Stimulated activated CD4-positive, alpha-beta T cell treated with anti-CD3 and anti-CD28 coated beads, TNF-alpha, amount 100 ng/mL, for 4 hours (primary cell): ENCODE measurements at regions not wholly inside any gene's neighbourhood (a gene's known extent, or its start where the extent isn't known, plus 50 kb on each side); places are given as distances from the start of the nearest gene placed in this dataset.

Experiments
- DNase-seq, 3 experiments: peaks; one replicate each; pipeline ENCODE4 v3.0.0-alpha.2; 2020; ENCODE audit warnings: low read depth in 3 of 3

- no peak for DNase-seq
Observed at GRCh38 chr2:23073056-23073455, 311.9 kb upstream of the KLHL29 start.

- DNase-seq, result no peak
Observed at GRCh38 chr2:23073671-23074070, 311.3 kb upstream of the KLHL29 start.

GRCh38 chr2:23077596-23077995 is 307.4 kb upstream of the KLHL29 start:
- no peak for DNase-seq

GRCh38 chr2:23078784-23079434 is 306.1 kb upstream of the KLHL29 start:
- DNase-seq, result no peak

- no peak for DNase-seq
Observed at GRCh38 chr2:23083966-23084365, 301.0 kb upstream of the KLHL29 start.

GRCh38 chr2:23091019-23091418 is 294.0 kb upstream of the KLHL29 start:
- DNase-seq, result no peak

GRCh38 chr2:23091900-23092299 is 293.1 kb upstream of the KLHL29 start:
- DNase-seq, result no peak

- no peak for DNase-seq
Observed at GRCh38 chr2:23092831-23093230, 292.1 kb upstream of the KLHL29 start.

GRCh38 chr2:23093513-23093912 is 291.5 kb upstream of the KLHL29 start:
- DNase-seq, result no peak

- DNase-seq, result no peak
Observed at GRCh38 chr2:23096906-23097602, 287.9 kb upstream of the KLHL29 start.

- no peak for DNase-seq
Observed at GRCh38 chr2:23100406-23100805, 284.6 kb upstream of the KLHL29 start.

GRCh38 chr2:23106242-23106785 is 278.7 kb upstream of the KLHL29 start:
- DNase-seq, result no peak

- DNase-seq, result no peak
Observed at GRCh38 chr2:23107327-23107941, 277.5 kb upstream of the KLHL29 start.

- no peak for DNase-seq
Observed at GRCh38 chr2:23111263-23111662, 273.7 kb upstream of the KLHL29 start.

- DNase-seq, result no peak
Observed at GRCh38 chr2:23112517-23112916, 272.5 kb upstream of the KLHL29 start.

- no peak for DNase-seq
Observed at GRCh38 chr2:23114299-23114698, 270.7 kb upstream of the KLHL29 start.

GRCh38 chr2:23118313-23118712 is 266.7 kb upstream of the KLHL29 start:
- no peak for DNase-seq

GRCh38 chr2:23118894-23119293 is 266.1 kb upstream of the KLHL29 start:
- no peak for DNase-seq

- no peak for DNase-seq
Observed at GRCh38 chr2:23120161-23120560, 264.8 kb upstream of the KLHL29 start.

GRCh38 chr2:23121968-23122648 is 262.9 kb upstream of the KLHL29 start:
- DNase-seq, result no peak

- no peak for DNase-seq
Observed at GRCh38 chr2:23122681-23123215, 262.2 kb upstream of the KLHL29 start.

- no peak for DNase-seq
Observed at GRCh38 chr2:23123686-23124085, 261.3 kb upstream of the KLHL29 start.
